NCI-H187 treated with DMSO at 0.1 percent for 48 hours (cell line): ENCODE measurements at regions not wholly inside any gene's neighbourhood (a gene's known extent, or its start where the extent isn't known, plus 50 kb on each side); places are given as distances from the start of the nearest gene placed in this dataset.
"Not testable (repeated sequence)": the region's sequence is repeated elsewhere in the genome, so short reads cannot be mapped to it uniquely, and the experiment has no call there.

Source experiments
- DNase-seq: peaks from one replicate; lab custom pipeline; 2025; lab: John Stamatoyannopoulos, UW

- DNase-seq: no peak
These were observed 121.3 kb upstream of the SALL4 start for GRCh38 chr20:51923633-51924032.

DNA sequence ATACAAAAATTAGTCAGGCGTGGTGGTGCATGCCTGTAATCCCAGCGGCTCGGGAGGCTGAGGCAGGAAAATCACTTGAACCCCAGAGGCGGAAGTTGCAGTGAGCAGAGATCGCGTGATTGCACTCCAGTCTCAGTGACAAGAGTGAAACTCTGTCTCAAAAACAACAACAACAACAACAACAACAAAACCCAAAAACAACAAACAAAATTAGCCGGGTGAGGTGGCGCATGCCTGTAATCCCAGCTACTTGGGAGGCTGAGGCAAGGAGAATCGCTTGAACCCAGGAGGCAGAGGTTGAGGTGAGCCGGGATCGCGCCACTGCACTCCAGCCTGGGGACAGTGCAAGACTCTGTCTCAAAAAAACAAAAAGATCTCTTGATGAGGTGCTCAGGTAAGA, 120.5 kb upstream of the SALL4 start:
- not testable (repeated sequence) for DNase-seq

- no peak for DNase-seq
These were observed 116.2 kb upstream of the SALL4 start for GRCh38 chr20:51918561-51918960.

DNA sequence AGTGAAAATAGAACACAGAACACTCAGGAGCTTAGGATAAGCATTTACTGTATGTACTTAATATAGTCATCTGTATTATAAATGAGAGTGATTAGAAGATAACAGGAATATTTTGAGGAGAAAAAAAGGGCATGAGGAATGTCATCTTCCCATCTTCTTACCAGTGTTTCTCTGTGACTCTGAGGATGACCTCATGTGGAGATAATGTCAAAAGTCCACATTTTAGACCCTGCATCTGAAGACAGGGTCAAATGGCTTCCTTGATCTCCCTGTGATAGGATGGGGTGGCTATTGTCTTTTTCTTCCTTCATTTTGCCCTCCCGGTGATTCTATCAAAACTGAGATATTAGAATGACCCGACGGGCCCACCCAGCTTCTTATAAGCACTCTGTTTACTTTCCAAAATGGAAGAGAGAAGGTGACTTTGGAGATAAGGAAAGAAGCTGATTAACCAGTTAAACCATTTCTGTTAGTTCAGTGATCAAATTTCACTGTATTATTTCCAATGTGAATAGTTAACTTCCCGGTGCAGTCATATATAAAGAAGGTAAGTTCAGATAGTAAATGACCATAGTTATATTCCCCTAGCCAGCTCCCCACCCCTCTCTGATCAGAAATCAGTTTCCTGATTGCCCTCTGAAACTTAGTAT, 115.7 kb upstream of the SALL4 start:
- no peak for DNase-seq

GRCh38 chr20:51916244-51916643, 113.9 kb upstream of the SALL4 start:
- DNase-seq: no peak

GRCh38 chr20:51914758-51915157, 112.4 kb upstream of the SALL4 start:
- DNase-seq: no peak

DNA sequence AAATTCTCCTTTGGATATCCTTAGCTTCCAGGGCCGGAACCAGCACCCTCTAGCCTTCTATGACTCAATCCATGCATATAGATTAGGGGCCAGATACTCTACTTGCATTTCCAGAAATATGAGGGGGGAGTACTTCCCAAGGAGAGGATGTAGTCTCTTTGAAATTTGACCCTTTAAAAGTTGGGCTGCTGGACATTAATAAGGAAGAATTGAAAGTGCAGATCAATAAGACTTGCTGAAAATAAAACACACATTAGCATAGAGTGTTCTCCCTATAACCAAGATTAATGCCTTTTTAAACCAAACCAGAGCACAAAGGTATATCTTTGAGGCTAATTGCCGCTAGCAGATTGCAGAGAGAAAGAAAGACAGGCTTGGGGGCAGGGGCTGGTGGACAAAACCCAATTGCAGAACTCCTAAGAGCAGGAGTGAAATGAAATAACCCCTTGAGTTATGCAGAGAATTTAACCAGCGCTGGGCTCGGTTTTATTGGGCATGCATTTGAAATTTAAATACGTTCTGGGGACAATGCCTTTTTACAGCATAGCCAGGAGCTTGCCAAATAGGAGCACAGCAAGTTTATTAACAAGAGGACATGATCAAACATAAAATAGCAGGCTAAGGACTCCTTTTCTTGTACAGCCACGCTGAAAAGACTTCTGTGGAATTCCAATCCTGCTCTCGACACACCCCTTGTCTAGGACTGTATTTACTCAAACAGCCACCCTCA, 108.2 kb upstream of the SALL4 start:
- no peak for DNase-seq

DNA sequence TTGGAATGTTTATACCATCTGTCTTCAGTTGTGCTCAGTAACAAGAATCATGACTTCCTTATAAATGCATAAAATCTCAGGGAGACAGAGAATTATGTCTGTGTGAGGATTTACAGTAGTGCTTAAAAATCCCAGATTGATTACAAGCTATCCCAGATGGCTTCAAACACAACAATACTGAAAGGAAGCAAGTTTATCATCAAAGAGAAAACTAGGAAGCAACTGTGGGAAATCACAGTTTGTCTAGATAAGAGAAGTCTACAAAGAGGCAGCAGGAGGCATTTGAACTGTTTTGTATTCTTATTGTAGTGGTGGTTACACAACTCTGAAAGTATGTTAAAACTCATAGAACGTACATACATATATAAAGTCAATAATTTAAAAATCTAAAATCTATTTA, 104.4 kb upstream of the SALL4 start:
- DNase-seq: no peak

DNA sequence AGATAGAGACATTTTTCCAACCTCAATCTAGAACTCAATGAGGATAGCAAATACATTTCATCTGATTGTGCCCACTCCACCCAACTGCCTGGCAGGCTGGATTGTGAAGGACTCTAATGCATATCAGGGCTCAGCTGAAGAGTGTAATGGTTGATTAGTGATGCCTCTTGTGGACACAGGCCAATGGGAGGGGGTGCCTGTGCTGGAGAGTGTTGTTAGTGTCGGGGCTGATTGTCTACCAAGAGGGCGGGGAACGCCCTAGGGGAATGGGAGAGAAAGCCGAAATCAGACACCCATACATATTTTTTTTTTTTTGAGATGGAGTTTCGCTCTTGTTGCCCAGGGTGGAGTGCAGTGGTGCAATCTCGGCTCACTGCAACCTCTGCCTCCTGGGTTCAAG, 103.7 kb upstream of the SALL4 start:
- peak; percentile 20 for DNase-seq

DNA sequence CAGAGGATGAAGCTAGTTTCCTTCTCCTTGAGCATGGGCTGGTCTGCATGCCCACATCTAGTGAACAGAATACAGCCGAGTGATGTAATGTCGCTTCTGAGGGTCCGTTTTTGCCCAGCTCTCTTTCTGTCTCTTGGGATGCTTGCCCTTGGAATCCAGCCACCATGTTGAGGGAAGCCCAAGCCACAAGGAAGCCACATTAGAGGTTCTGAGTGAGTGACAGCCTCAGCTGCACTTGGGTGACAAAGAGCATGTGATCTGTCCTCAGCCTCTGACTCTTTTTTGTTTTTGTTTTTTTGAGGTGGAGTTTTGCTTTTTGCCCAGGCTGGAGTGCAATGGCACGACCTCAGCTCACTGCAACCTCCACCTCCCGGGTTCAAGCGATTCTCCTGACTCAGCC, 100.6 kb upstream of the SALL4 start:
- no peak for DNase-seq

DNA sequence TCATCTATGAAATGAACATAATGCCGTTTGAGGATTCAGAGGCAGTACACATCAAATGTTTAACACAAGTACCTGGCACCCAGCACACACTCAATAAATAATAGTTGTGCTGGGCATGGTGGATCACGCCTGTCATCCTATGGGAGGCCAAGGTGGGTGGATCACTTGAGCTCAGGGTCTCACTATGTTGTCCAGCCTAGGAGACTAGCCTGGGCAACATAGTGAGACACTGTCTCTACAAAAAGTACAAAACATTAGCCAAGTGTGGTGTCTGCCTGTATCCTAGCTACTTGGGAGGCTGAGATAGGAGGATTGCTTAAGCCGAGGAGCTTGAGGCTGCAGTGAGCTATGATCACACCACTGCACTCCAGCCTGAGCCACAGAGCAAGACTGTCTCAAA, 98.1 kb upstream of the SALL4 start:
- DNase-seq: no peak

DNA sequence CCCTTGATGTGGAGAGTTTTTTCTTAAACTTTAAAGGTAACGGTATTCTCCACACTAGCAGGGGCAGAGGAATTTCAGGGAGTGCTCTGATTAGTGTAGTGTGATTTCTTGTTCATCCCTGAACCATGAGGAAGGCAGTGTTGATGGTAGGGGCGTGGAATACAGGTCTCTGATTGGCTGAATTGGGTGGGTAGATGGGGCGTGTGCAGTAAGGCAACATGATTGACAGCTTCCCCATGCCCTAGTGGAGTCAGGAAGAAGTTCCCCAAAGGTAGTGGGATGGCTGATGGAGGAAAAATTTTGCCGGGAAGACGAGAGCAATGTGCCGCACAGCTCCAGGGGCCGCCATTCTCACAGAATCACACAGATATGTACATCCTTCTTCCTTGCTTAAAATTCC, 97.4 kb upstream of the SALL4 start:
- DNase-seq: no peak

DNA sequence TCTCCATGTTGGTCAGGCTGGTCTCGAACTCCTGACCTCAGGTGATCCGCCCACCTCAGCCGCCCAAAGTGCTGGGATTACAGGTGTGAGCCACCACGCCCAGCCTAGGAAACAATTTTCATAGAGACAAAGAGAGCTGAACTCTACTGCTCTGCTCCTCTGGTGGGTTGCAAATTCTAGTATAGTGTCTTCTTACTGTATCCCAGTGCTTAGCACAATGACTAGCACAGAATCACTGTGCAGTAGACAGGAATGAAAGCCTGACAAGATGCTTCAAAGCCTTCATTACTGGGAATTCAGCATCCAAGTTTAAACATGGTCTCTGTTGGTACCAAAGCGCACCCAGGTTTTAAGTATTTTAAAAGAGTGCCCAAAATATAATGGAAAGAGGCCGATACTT, 96.5 kb upstream of the SALL4 start:
- no peak for DNase-seq

GRCh38 chr20:51894619-51895018, 92.3 kb upstream of the SALL4 start:
- no peak for DNase-seq

GRCh38 chr20:51894201-51894600, 91.9 kb upstream of the SALL4 start:
- no peak for DNase-seq

DNA sequence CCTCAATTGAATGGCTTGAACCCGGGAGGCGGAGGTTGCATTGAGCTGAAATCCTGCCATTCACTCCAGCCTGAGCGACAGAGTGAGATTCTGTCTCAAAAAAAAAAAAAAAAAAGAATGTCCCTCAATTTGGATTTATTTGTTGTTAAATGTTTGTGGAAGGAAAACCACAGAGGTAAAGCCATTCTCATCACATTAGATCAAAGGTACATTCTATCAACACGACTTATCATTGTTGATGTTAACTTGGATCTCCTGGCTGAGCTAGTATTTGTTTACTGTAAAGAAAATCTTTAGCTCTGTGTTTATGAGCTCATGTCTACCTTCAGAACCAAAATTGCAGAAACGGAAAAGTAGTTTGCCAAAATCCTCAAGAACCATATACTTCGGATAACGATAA, 91.4 kb upstream of the SALL4 start:
- no peak for DNase-seq

DNA sequence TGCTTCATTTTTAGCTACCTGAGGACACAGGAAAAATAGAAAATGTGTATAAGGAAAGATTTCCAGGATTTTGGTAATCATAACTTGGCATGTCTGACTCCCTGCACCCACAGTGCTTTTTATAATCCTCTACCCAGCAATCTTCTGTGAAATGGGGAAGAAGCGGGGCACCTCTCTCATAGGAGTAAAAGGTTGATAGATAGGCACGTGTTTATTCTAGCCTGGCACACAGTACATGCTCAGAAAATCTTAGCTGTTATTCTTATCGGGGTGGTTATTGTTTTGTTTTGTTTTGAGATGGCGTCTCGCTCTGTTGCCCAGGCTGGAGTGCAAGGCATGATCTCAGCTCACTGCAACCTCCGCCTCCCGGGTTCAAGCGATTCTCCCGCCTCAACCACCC, 87.7 kb upstream of the SALL4 start:
- no peak for DNase-seq

DNA sequence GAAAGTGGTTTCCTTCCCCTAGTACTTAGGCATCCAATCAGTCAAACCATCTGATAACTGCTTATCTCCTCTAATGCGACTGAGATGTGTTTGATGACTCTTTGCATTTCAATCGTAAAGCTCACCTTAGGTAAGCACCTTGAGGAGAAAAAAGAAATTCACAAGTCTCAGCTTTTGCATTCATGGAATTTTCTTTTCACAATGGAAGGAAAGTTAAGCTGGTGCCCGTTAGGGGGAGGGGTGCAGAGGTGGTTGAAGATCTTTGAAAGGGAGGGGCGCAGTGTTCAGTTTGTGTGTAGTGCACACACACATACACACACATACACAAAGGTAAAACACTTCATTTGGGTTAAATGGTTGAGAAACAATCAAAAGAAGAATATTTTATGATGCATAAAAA, 87.1 kb upstream of the SALL4 start:
- no peak for DNase-seq

- no peak for DNase-seq
These were observed 86.0 kb upstream of the SALL4 start for GRCh38 chr20:51888291-51888690.

GRCh38 chr20:51886891-51887608, 84.7 kb upstream of the SALL4 start:
- no peak for DNase-seq

DNA sequence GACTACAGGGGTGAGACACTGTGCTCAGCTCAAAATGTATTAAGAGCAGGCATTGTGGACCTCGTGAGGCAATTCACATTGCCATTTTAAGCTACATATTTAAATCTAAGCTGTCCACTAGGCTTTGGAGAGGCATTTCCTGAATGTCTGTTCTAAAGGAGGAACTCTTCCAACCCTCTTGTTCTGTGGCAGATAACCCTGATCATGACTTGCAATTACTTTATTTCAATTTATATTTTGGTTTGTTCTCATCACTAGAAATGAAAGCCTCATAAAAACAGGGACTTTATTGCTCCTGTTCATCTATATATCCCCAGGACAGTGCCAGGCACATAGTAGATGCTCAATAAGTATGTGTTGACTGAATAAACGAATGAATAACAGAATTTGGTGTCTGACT, 84.0 kb upstream of the SALL4 start:
- no peak for DNase-seq

DNA sequence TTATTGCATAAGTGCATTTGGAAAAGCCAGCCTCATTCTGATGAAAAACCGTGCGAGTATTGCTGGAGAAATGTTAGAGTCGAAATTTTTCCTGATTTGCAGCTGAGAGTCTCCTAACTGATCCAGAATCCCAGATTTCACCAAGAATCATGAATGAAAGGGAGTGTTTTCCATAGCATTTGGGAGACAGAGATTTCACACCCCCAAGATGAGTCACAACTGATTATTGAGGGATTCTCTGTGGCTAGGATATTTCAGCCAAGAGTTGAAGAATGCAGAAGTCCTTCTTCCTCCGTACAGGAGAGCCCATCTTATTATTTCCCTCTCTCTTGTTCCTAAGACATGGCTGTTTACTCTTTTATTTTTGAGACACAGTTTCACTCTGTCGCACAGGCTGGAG, 82.2 kb upstream of the SALL4 start:
- no peak for DNase-seq

DNA sequence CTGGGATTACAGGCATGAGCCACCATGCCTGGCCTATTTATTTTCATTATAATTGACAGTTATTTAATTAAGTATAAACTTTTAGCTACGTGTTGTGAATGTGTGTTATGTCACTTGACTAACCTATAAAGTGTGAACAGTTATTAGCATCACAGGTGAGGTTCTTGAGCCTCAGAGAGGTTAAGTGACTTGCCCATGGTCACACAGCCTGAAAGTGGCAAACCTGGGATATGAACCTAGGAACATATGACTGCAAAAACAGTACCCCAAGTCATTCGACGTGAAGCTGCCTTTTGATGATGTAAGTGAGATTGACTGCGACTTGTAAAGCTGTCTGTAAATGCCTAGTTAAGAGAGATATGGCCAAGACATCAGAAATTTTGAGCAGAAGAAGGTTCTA, 77.9 kb upstream of the SALL4 start:
- DNase-seq: no peak
